Small intestine (tissue), 7 donors: ENCODE measurements at regions not wholly inside any gene's neighbourhood (a gene's known extent, or its start where the extent isn't known, plus 50 kb on each side); places are given as distances from the start of the nearest gene placed in this dataset.

ENCODE experiments used
- DNase-seq, 2 donors: peaks; one replicate each; pipeline versions ENCODE4 v3.0.0 to v3.0.0-alpha.2; 2013
- FAIRE-seq: peaks from 2 replicates; lab custom pipeline; 2012; peaks lifted over from hg19 to GRCh38; lab: Jason Lieb, UNC
- H3K27ac ChIP-seq, 3 donors: one replicate each; pipeline ENCODE4 v1.5.1; 2013; ENCODE audit warnings: low read length in 2 of 3, mild to moderate bottlenecking in 2 of 3, control low read depth in 1 of 3, inconsistent platforms in 1 of 3, low read depth in 1 of 3, moderate library complexity in 1 of 3
- H3K27me3 ChIP-seq, 3 donors: one replicate each; pipeline ENCODE4 v1.6.1; 2013; ENCODE audit warnings: low read length in 3 of 3, inconsistent platforms in 1 of 3; ENCODE audit not compliant: control insufficient read depth in 3 of 3, insufficient read depth in 3 of 3
- H3K36me3 ChIP-seq, 3 donors: one replicate each; pipeline ENCODE4 v1.6.1; 2013; ENCODE audit warnings: low read length in 3 of 3, inconsistent platforms in 1 of 3, low read depth in 1 of 3, mild to moderate bottlenecking in 1 of 3, moderate library complexity in 1 of 3; ENCODE audit not compliant: control insufficient read depth in 3 of 3, insufficient read depth in 2 of 3
- H3K4me1 ChIP-seq, 3 donors: one replicate each; pipeline ENCODE4 v1.6.1; 2013; ENCODE audit warnings: low read length in 2 of 3, inconsistent platforms in 1 of 3, low read depth in 1 of 3, mild to moderate bottlenecking in 1 of 3, moderate library complexity in 1 of 3; ENCODE audit not compliant: control insufficient read depth in 3 of 3, insufficient read depth in 2 of 3
- H3K4me3 ChIP-seq, 3 donors: one replicate each; pipeline ENCODE4 v1.5.1; 2013; ENCODE audit warnings: low read length in 3 of 3, control low read depth in 1 of 3, inconsistent platforms in 1 of 3, low read depth in 1 of 3, mild to moderate bottlenecking in 1 of 3, moderate library complexity in 1 of 3
- H3K9me3 ChIP-seq, 2 donors: one replicate each; pipeline ENCODE4 v1.6.1; 2013; ENCODE audit warnings: low read depth in 1 of 2, low read length in 1 of 2; ENCODE audit not compliant: control insufficient read depth in 2 of 2, insufficient read depth in 1 of 2
- WGBS, 3 donors: extraction: QIAGEN DNeasy Blood & Tissue Kit; methylation state at CpG; one replicate each; pipeline ENCODE4 v1.1.7; 2013; 5-methylcytosine and 5-hydroxymethylcytosine counted together
- donor health status: healthy with polysubstance abuse.
- donor health status: control.
- donor health status: control.
- donor health status: Bipolar disorder and iron deficiency.
- donor health status: healthy.

GRCh38 chr6:49332781-49333180 lies 130.3 kb downstream of the MMUT start:
- no peak for DNase-seq
- no peaks in the 10 kb centered on the region for H3K4me1 ChIP-seq
- no peaks in the 10 kb centered on the region for H3K36me3 ChIP-seq
- FAIRE-seq, result no peak
- H3K27me3 ChIP-seq, result no peaks in the 10 kb centered on the region
- 44 to 60% (median 56%) methylated on average over 1 of the region's 1 CpG for WGBS, 3 donors
- no peak overlapping the region for H3K27ac ChIP-seq
- H3K4me3 ChIP-seq, result no peak overlapping the region
- H3K9me3 ChIP-seq, result peaks cover 0 to 9% of the 10 kb centered on the region in 2 donors

- H3K27ac ChIP-seq, result no peak overlapping the region
- H3K9me3 ChIP-seq, result no peaks in the 10 kb centered on the region
- no peaks in the 10 kb centered on the region for H3K4me1 ChIP-seq
- no peak for FAIRE-seq
- no peaks in the 10 kb centered on the region for H3K36me3 ChIP-seq
- 70 to 72% (median 72%) methylated on average over 3 of the region's 3 CpGs for WGBS, 3 donors
- H3K27me3 ChIP-seq, result no peaks in the 10 kb centered on the region
- no peak for DNase-seq
- H3K4me3 ChIP-seq, result no peak overlapping the region
These were observed 133.9 kb downstream of the MMUT start for GRCh38 chr6:49329186-49329585.

- WGBS, 3 donors, result 48 to 68% (median 62%) methylated on average over 1 of the region's 1 CpG
- DNase-seq (no peak), FAIRE-seq (no peak)
- H3K27ac ChIP-seq, result no peak overlapping the region
- no peaks in the 10 kb centered on the region for H3K4me1 ChIP-seq
- H3K36me3 ChIP-seq, result no peaks in the 10 kb centered on the region
- H3K4me3 ChIP-seq, result no peak overlapping the region
- no peaks in the 10 kb centered on the region for H3K9me3 ChIP-seq
- H3K27me3 ChIP-seq, result no peaks in the 10 kb centered on the region
These were observed 134.9 kb downstream of the MMUT start for GRCh38 chr6:49328051-49328744.

GRCh38 chr6:49327571-49327970 lies 135.5 kb downstream of the MMUT start:
- WGBS, 3 donors, result 85 to 96% (median 88%) methylated on average over 2 of the region's 2 CpGs
- H3K27ac ChIP-seq, result no peak overlapping the region
- FAIRE-seq, result no peak

GRCh38 chr6:49327005-49327404 lies 136.0 kb downstream of the MMUT start:
- FAIRE-seq, result no peak
- Histone ChIP-seq H3K36me3 (no peaks in the 10 kb centered on the region), H3K27ac (no peak overlapping the region), H3K4me1 (no peaks in the 10 kb centered on the region), H3K27me3 (no peaks in the 10 kb centered on the region), H3K4me3 (no peak overlapping the region), H3K9me3 (no peaks in the 10 kb centered on the region)
- WGBS, 3 donors, result 61 to 67% (median 65%) methylated on average over 1 of the region's 1 CpG
- DNase-seq, result no peak

More at GRCh38 chr6:49327571-49327970, 135.5 kb downstream of the MMUT start:
- no peak for DNase-seq
- no peaks in the 10 kb centered on the region for H3K9me3 ChIP-seq
- no peaks in the 10 kb centered on the region for H3K4me1 ChIP-seq
- no peaks in the 10 kb centered on the region for H3K36me3 ChIP-seq
- no peak overlapping the region for H3K4me3 ChIP-seq
- H3K27me3 ChIP-seq, result no peaks in the 10 kb centered on the region

- Histone ChIP-seq H3K9me3 (no peaks in the 10 kb centered on the region), H3K27ac (no peak overlapping the region), H3K36me3 (no peaks in the 10 kb centered on the region), H3K4me3 (no peak overlapping the region), H3K4me1 (no peaks in the 10 kb centered on the region), H3K27me3 (no peaks in the 10 kb centered on the region)
- FAIRE-seq, result no peak
- WGBS, 3 donors, result 5 to 19% (median 14%) methylated on average over 2 of the region's 2 CpGs
- DNase-seq, result no peak
These were observed 136.7 kb downstream of the MMUT start for GRCh38 chr6:49326347-49326746.

- FAIRE-seq (no peak), DNase-seq (no peak)
- Histone ChIP-seq H3K4me3 (no peak overlapping the region), H3K4me1 (no peaks in the 10 kb centered on the region), H3K36me3 (no peaks in the 10 kb centered on the region), H3K27ac (no peak overlapping the region), H3K9me3 (no peaks in the 10 kb centered on the region), H3K27me3 (no peaks in the 10 kb centered on the region)
- WGBS, 3 donors, result 52 to 82% (median 63%) methylated on average over 1 of the region's 1 CpG
These were observed 137.2 kb downstream of the MMUT start for GRCh38 chr6:49325891-49326290.

GRCh38 chr6:49322861-49323260 lies 140.2 kb downstream of the MMUT start:
- 30 to 52% (median 31%) methylated on average over 1 of the region's 1 CpG for WGBS, 3 donors
- Histone ChIP-seq H3K4me3 (no peak overlapping the region), H3K9me3 (no peaks in the 10 kb centered on the region), H3K27ac (no peak overlapping the region), H3K27me3 (no peaks in the 10 kb centered on the region), H3K4me1 (no peaks in the 10 kb centered on the region), H3K36me3 (no peaks in the 10 kb centered on the region)
- DNase-seq, result no peak
- FAIRE-seq, result no peak

GRCh38 chr6:49321561-49322072 lies 141.4 kb downstream of the MMUT start:
- H3K9me3 ChIP-seq, result peaks cover 0 to 3% of the 10 kb centered on the region in 2 donors
- H3K36me3 ChIP-seq, result no peaks in the 10 kb centered on the region
- H3K4me1 ChIP-seq, result no peaks in the 10 kb centered on the region
- FAIRE-seq, result no peak
- no peak overlapping the region for H3K27ac ChIP-seq
- H3K4me3 ChIP-seq, result no peak overlapping the region
- DNase-seq, result no peak
- H3K27me3 ChIP-seq, result no peaks in the 10 kb centered on the region
- WGBS, 3 donors, result 18 to 40% (median 36%) methylated on average over 2 of the region's 2 CpGs
